Spleen (tissue), 7 donors: ENCODE measurements at regions not wholly inside any gene's neighbourhood (a gene's known extent, or its start where the extent isn't known, plus 50 kb on each side); places are given as distances from the start of the nearest gene placed in this dataset.

Experiments used
- CTCF ChIP-seq, 11 experiments: fragments of 200-600 bp in 7 of 11; fragments of 450-650 bp in 4 of 11; sonication (generic) in 4 of 11; IDR thresholded peaks in 8 of 11; conservative IDR thresholded peaks in 3 of 11; 1 replicate in 7 of 11; 2 replicates in 4 of 11; pipeline versions ENCODE4 v1.4.0 to v1.8.0; 2016 to 2021; ENCODE audit warnings: antibody characterized with exemption in 11 of 11, inconsistent platforms in 4 of 11, mild to moderate bottlenecking in 1 of 11
- POLR2A ChIP-seq, 3 donors: fragments of 450-650 bp; IDR thresholded peaks; one replicate each; pipeline ENCODE4 v1.5.1; 2017; ENCODE audit warnings: antibody characterized with exemption in 3 of 3, mild to moderate bottlenecking in 1 of 3
- POLR2AphosphoS5 ChIP-seq, 3 donors: sonication (generic); formaldehyde crosslinking; IDR thresholded peaks; one replicate each; pipeline ENCODE4 v1.5.1; 2017; ENCODE audit warnings: antibody characterized with exemption in 3 of 3
- donor health status: DM: no; HTN: no; CAD: no; lungs with moderate emphysema.
- donor health status: DM: no; HTN: no; CAD: no.
- donor health status: DM: no; HTN: no; CAD: no.

GRCh38 chr1:96009831-96010434, 711.7 kb upstream of the PTBP2 start:
- TF ChIP-seq POLR2A (IDR thresholded peaks at IDR 0.05) (no peak), POLR2AphosphoS5 (IDR thresholded peaks at IDR 0.05) (no peak), CTCF (IDR thresholded peaks at IDR 0.05 in 8 of 11, conservative IDR thresholded peaks at IDR 0.05 in 3 of 11) (no peak)
